Mucosa of rectum (tissue), 2 donors: ENCODE measurements at regions not wholly inside any gene's neighbourhood (a gene's known extent, or its start where the extent isn't known, plus 50 kb on each side); places are given as distances from the start of the nearest gene placed in this dataset.

ENCODE experiments used
- H3K27ac ChIP-seq, 2 donors: one replicate each; pipeline ENCODE4 v1.7.0; 2013; ENCODE audit warnings: inconsistent platforms in 2 of 2, low read depth in 2 of 2, low read length in 2 of 2
- H3K27me3 ChIP-seq, 2 donors: one replicate each; pipeline ENCODE4 v1.7.0; 2013; ENCODE audit warnings: low read length in 2 of 2; ENCODE audit not compliant: control insufficient read depth in 2 of 2, insufficient read depth in 2 of 2
- H3K36me3 ChIP-seq, 2 donors: one replicate each; pipeline ENCODE4 v1.7.0; 2013; ENCODE audit warnings: low read length in 2 of 2; ENCODE audit not compliant: control insufficient read depth in 2 of 2, insufficient read depth in 2 of 2
- H3K4me1 ChIP-seq, 2 donors: one replicate each; pipeline ENCODE4 v1.7.0; 2013; ENCODE audit warnings: low read length in 2 of 2, mild to moderate bottlenecking in 1 of 2; ENCODE audit not compliant: control insufficient read depth in 2 of 2, insufficient read depth in 2 of 2
- H3K4me3 ChIP-seq, 2 donors: one replicate each; pipeline ENCODE4 v1.7.0; 2013; ENCODE audit warnings: low read length in 2 of 2
- H3K9ac ChIP-seq, 2 donors: one replicate each; pipeline ENCODE4 v1.7.0; 2013; ENCODE audit warnings: low read length in 2 of 2, low read depth in 1 of 2, mild to moderate bottlenecking in 1 of 2
- H3K9me3 ChIP-seq, 2 donors: one replicate each; pipeline ENCODE4 v1.7.0; 2013; ENCODE audit warnings: low read length in 2 of 2; ENCODE audit not compliant: control insufficient read depth in 2 of 2
- donor health status: healthy.
- donor health status: Normal muscosa, but diverticular disease.

DNA sequence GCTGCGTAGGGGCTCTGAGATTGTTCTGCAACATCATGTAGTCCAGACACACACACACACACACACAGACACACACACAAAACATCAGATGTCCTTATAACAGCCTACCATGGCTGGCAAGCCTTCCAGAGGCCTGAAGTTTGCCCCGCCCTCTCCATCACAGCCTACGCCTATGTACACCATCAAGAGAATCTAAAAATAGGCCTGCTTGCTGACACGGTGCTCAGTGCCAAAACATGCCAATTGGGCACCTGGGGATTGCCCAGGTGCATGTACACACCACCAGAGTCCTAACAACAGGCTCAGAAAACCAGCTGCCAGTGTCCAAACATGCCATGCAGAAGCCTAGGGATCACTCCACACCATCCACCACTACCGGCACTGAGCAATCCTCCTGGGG, 391.7 kb upstream of the SPTLC3 start:
- H3K9me3 ChIP-seq, result peaks cover 0 to 2% of the 10 kb centered on the region in 2 donors
- H3K4me1 ChIP-seq, result no peaks in the 10 kb centered on the region
- H3K36me3 ChIP-seq, result no peaks in the 10 kb centered on the region
- H3K27ac ChIP-seq, result no peak overlapping the region
- no peak overlapping the region for H3K9ac ChIP-seq
- H3K27me3 ChIP-seq, result no peaks in the 10 kb centered on the region
- H3K4me3 ChIP-seq, result no peak overlapping the region

DNA sequence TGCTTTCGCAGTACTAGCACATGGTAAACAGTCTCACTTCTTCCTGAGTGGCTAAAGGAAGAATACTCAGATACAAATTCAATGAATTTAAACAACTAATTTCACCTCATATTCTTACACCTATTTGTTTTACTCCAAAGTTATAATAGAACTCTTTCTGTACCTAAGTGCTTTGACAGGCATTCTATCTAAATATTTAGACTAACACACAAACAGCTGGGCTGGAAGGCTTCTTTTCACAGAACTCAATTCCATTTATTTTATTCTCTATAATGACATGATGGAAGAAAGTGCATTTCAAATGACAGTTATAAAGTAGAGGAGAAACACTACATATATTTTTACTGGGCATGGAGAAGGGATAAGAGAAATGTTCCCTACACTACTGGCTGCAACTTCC, 384.9 kb upstream of the SPTLC3 start:
- no peaks in the 10 kb centered on the region for H3K9me3 ChIP-seq
- no peak overlapping the region for H3K27ac ChIP-seq
- no peaks in the 10 kb centered on the region for H3K36me3 ChIP-seq
- no peaks in the 10 kb centered on the region for H3K4me1 ChIP-seq
- no peak overlapping the region for H3K9ac ChIP-seq
- H3K27me3 ChIP-seq, result no peaks in the 10 kb centered on the region
- H3K4me3 ChIP-seq, result no peak overlapping the region

DNA sequence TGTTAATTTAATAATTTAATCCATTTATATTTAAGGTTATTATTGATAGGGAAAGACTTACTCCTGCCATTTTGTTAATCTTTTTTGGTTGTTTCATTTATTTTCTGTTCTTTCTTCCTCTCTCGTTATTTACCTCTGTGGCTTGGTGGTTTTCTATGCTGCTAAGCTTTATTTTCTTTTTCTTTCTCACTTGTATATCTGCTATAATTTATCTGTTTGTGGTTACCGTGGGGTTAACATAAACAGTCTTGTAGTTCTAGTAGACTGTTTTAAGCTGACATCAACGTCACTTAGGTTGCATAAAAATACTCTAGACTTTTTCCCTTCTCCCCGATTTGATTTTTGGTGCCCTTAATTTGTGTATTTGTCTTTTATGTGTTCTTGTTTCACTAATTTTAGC, 381.3 kb upstream of the SPTLC3 start:
- no peaks in the 10 kb centered on the region for H3K27me3 ChIP-seq
- no peak overlapping the region for H3K4me3 ChIP-seq
- H3K36me3 ChIP-seq, result no peaks in the 10 kb centered on the region

DNA sequence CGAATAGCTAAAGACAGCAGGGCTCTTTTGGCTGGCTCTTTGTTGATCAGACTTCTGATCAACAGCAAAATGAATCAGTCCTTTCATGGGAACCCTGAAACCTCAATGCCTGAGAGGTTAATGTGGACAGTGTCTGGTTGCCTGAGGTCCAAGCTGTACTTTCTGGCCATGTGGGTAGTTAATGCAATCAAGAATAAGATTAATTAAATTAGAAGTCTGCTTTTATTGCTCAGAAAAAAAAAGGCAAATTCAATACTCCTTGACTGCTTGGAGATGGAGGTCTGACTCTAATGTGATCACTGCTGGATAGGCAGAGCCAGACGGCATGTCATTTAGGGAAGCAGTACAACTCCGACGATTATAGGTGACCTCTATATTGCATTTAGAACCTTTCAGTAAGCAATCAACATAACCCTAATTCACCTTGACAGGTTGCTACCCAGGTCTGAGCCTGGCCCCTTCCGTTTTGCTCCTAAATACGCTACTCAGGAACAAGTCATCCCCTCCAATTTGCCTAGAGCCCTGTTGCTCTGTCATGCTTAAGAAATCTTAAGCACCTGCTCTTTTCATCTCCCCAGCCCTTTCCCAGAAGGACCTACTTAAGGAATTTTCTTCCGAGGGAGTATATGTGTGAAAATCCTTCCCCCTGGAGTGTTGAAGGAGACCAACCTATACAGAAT, 370.0 kb upstream of the SPTLC3 start:
- Histone ChIP-seq H3K27me3 (no peaks in the 10 kb centered on the region), H3K9me3 (no peaks in the 10 kb centered on the region), H3K36me3 (no peaks in the 10 kb centered on the region), H3K4me3 (no peak overlapping the region), H3K4me1 (no peaks in the 10 kb centered on the region), H3K27ac (no peak overlapping the region), H3K9ac (no peak overlapping the region)

More for the DNA sequence above, 381.3 kb upstream of the SPTLC3 start:
- Histone ChIP-seq H3K27ac (no peak overlapping the region), H3K9me3 (no peaks in the 10 kb centered on the region), H3K4me1 (no peaks in the 10 kb centered on the region), H3K9ac (no peak overlapping the region)

DNA sequence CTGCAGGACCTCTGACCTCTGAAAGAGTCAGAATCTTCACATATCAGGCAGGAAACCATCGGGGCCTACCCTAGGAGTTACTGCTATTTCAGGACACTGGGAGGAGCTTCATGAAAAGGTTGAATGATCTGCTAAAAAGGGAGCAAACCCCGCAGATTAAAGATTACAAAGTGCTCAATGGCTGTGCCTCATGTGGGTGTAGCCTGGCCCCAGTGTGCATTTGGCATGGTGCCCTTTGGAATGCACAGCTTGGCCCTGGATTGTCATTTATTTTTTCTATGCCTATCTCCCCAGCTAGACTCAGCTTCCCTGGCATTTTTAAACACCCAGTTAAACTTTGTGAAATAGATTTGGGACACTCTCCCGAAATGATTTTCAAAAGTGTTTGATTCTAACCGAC, 368.5 kb upstream of the SPTLC3 start:
- no peaks in the 10 kb centered on the region for H3K9me3 ChIP-seq
- no peak overlapping the region for H3K27ac ChIP-seq
- H3K4me3 ChIP-seq, result no peak overlapping the region
- H3K4me1 ChIP-seq, result no peaks in the 10 kb centered on the region
- no peak overlapping the region for H3K9ac ChIP-seq
- no peaks in the 10 kb centered on the region for H3K36me3 ChIP-seq
- no peaks in the 10 kb centered on the region for H3K27me3 ChIP-seq

DNA sequence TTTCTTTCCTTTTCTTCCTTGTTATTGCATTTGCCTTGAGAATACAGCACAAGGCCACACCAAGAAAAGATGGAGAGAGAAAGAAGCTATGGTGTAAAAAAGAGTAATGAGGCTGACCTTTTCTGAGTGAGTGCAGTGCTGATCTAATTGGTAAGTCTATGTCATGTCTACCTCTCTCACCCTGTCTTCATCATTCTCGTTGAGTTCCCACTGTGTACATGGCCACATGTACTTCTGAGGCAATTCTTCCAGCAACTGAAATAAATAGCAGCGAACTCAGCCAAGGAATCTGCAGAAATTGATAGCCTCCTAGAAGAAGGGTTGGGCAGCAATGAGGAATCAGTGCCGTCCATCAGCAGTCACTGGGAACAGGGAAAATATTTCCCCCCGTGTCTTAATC, 367.2 kb upstream of the SPTLC3 start:
- no peaks in the 10 kb centered on the region for H3K36me3 ChIP-seq
- H3K4me3 ChIP-seq, result no peak overlapping the region
- H3K9ac ChIP-seq, result no peak overlapping the region
- no peaks in the 10 kb centered on the region for H3K9me3 ChIP-seq
- no peaks in the 10 kb centered on the region for H3K27me3 ChIP-seq
- no peaks in the 10 kb centered on the region for H3K4me1 ChIP-seq
- no peak overlapping the region for H3K27ac ChIP-seq

DNA sequence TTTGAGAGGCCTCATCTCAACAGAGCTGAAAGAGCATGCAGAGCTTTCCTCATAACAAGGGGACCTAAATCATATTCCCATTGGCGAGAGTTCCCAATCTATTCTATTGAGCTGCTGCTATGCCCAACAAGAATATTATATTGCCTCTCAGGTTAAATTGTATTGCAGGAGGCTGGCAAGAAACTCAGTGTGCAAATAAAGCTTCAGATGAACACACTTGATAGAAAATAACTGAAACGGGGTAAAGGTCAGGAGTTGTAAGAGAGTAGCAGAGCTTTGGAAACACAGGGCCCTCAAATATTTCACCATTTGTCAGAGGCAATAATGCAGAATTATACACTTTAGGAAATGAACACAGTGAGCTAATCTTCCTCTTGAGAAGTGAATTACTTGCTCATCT, 364.3 kb upstream of the SPTLC3 start:
- H3K27ac ChIP-seq, result no peak overlapping the region
- no peaks in the 10 kb centered on the region for H3K27me3 ChIP-seq
- no peak overlapping the region for H3K4me3 ChIP-seq
- H3K4me1 ChIP-seq, result no peaks in the 10 kb centered on the region
- no peak overlapping the region for H3K9ac ChIP-seq
- H3K9me3 ChIP-seq, result no peaks in the 10 kb centered on the region
- no peaks in the 10 kb centered on the region for H3K36me3 ChIP-seq

DNA sequence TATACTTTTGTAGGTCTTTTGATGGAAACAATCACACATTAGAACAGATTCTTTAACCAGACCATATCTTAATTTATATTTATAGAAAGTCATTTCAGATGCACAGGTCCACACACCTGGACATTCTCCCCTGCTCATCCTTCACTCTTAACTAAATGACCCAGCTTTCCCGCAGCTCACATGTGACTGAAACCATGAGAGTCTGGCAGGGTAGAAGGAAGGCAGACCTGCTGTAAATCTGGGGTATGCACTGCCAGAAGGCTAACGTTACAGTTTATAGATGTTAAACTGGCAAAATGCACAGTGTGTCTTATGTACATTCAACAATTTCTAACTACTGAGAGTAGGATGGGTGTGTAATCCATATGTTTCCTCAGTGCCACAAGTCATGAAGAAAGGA, 359.5 kb upstream of the SPTLC3 start:
- no peak overlapping the region for H3K4me3 ChIP-seq
- no peaks in the 10 kb centered on the region for H3K36me3 ChIP-seq
- no peaks in the 10 kb centered on the region for H3K27me3 ChIP-seq
- H3K9ac ChIP-seq, result no peak overlapping the region
- H3K9me3 ChIP-seq, result no peaks in the 10 kb centered on the region
- H3K27ac ChIP-seq, result no peak overlapping the region
- no peaks in the 10 kb centered on the region for H3K4me1 ChIP-seq

DNA sequence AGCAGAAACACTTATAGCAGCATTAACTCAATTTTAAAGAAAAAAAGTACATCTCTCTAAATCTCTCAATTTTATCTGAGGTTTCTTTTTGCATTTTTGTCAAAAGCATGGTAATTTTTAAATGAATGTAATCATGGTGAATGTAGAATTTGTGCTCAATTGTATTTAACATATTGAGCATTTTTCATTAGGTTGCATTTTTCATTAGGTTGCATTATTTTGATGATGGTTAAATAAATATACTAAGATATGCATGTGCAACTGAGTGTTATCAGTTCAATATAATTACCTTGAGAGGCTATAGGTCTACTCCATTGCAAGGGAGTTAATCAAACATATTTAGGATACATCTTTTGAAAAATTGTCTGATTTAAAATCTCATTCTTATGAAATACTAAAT, 355.1 kb upstream of the SPTLC3 start:
- Histone ChIP-seq H3K27me3 (no peaks in the 10 kb centered on the region), H3K9me3 (no peaks in the 10 kb centered on the region), H3K4me1 (no peaks in the 10 kb centered on the region), H3K4me3 (no peak overlapping the region), H3K36me3 (no peaks in the 10 kb centered on the region), H3K9ac (no peak overlapping the region), H3K27ac (no peak overlapping the region)

DNA sequence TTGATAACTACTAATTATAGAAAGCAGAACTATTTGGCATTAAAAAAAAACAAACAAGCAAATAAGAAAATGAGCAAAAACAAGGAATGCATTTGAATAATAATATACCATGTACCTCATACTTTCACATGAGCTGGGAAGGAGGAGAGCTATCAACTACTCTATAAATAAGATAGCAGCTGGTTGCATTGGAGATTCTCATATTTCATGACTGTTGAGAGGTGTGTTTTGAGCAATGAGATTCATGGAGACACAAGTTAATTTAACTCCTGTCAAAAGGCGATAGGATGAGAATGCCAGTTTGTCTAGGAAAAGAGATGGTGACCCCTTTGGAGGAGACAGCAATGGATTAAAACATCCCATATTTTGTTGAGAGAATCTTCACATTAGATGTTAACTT, 348.8 kb upstream of the SPTLC3 start:
- no peak overlapping the region for H3K9ac ChIP-seq
- H3K9me3 ChIP-seq, result no peaks in the 10 kb centered on the region
- H3K36me3 ChIP-seq, result no peaks in the 10 kb centered on the region
- H3K27ac ChIP-seq, result no peak overlapping the region
- H3K4me1 ChIP-seq, result no peaks in the 10 kb centered on the region
- no peak overlapping the region for H3K4me3 ChIP-seq
- H3K27me3 ChIP-seq, result no peaks in the 10 kb centered on the region

DNA sequence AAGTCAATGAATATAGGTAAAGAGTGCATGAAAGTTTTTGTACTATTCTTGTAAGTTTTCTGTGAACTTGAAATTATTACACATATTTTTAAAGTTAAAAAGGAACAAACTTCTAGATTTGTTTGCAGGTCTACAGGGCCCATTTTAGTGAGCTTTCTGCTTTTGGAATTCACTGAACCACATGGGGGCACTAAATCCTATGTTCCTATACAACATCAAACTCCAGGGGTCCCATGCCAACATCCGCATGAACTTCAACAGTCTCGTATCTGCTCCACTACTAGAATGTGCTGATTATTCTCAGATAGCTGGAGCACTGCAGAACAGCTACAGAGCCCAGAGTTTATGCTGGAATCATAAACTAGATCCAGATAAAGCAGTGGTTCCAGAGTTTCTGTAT, 347.9 kb upstream of the SPTLC3 start:
- no peak overlapping the region for H3K4me3 ChIP-seq
- no peak overlapping the region for H3K27ac ChIP-seq
- H3K4me1 ChIP-seq, result no peaks in the 10 kb centered on the region
- no peaks in the 10 kb centered on the region for H3K27me3 ChIP-seq
- H3K36me3 ChIP-seq, result no peaks in the 10 kb centered on the region
- H3K9me3 ChIP-seq, result no peaks in the 10 kb centered on the region
- H3K9ac ChIP-seq, result no peak overlapping the region
